Keratinocyte (primary cell): ENCODE measurements at regions not wholly inside any gene's neighbourhood (a gene's known extent, or its start where the extent isn't known, plus 50 kb on each side); places are given as distances from the start of the nearest gene placed in this dataset.

ENCODE experiments used
- DNase-seq: peaks from one replicate; pipeline ENCODE4 v3.0.0-alpha.2; 2011; ENCODE audit warnings: low read depth, missing footprints, low spot score
- FAIRE-seq: peaks from 2 replicates; lab custom pipeline; 2011; peaks lifted over from hg19 to GRCh38; lab: Jason Lieb, UNC
- H2AFZ ChIP-seq: 2 replicates; pipeline ENCODE4 v1.6.0; 2012; ENCODE audit warnings: low read length, control low read depth, inconsistent platforms; ENCODE audit not compliant: control insufficient read depth
- H3K27ac ChIP-seq: 2 replicates; pipeline ENCODE4 v1.5.1; 2011; ENCODE audit warnings: low read length; ENCODE audit not compliant: control insufficient read depth, insufficient read depth
- H3K27me3 ChIP-seq: 3 replicates; pipeline ENCODE4 v1.6.0; 2011; ENCODE audit warnings: low read length; ENCODE audit not compliant: control insufficient read depth, insufficient read depth; ENCODE audit errors: extremely low read depth
- H3K36me3 ChIP-seq, 2 experiments: 2 replicates in 1 of 2; 3 replicates in 1 of 2; pipeline ENCODE4 v1.5.1; 2011; ENCODE audit warnings: low read length in 2 of 2, mild to moderate bottlenecking in 1 of 2; ENCODE audit not compliant: control insufficient read depth in 2 of 2, insufficient read depth in 2 of 2; ENCODE audit errors: extremely low read depth in 1 of 2
- H3K4me1 ChIP-seq: 3 replicates; pipeline ENCODE4 v1.5.1; 2011; ENCODE audit warnings: low read length; ENCODE audit not compliant: control insufficient read depth, insufficient read depth; ENCODE audit errors: extremely low read depth
- H3K4me2 ChIP-seq: 3 replicates; pipeline ENCODE4 v1.6.0; 2011; ENCODE audit warnings: low read depth, low read length; ENCODE audit not compliant: control insufficient read depth, insufficient read depth; ENCODE audit errors: extremely low read depth
- H3K4me3 ChIP-seq, 3 experiments: fragments of 200-600 bp in 1 of 3; sonication (generic) in 1 of 3; 2 replicates in 2 of 3; 3 replicates in 1 of 3; pipeline ENCODE4 v1.5.1; 2011 to 2016; ENCODE audit warnings: low read length in 3 of 3, mild to moderate bottlenecking in 3 of 3, control low read depth in 2 of 3, inconsistent platforms in 1 of 3, low read depth in 1 of 3, mixed read lengths in 1 of 3, mixed run types in 1 of 3, moderate library complexity in 1 of 3; ENCODE audit not compliant: control insufficient read depth in 2 of 3, insufficient read depth in 2 of 3; ENCODE audit errors: extremely low read depth in 1 of 3
- H3K79me2 ChIP-seq: 2 replicates; pipeline ENCODE4 v1.6.0; 2012; ENCODE audit warnings: low read length; ENCODE audit not compliant: control insufficient read depth, insufficient read depth
- H3K9ac ChIP-seq: 3 replicates; pipeline ENCODE4 v1.6.0; 2011; ENCODE audit warnings: low read length; ENCODE audit not compliant: control insufficient read depth, insufficient read depth; ENCODE audit errors: extremely low read depth
- H3K9me1 ChIP-seq: 3 replicates; pipeline ENCODE4 v1.6.0; 2011; ENCODE audit warnings: low read length; ENCODE audit not compliant: control insufficient read depth, insufficient read depth; ENCODE audit errors: extremely low read depth
- H3K9me3 ChIP-seq: 2 replicates; pipeline ENCODE4 v1.5.1; 2012; ENCODE audit warnings: low read depth, low read length; ENCODE audit not compliant: control insufficient read depth
- H4K20me1 ChIP-seq: 3 replicates; pipeline ENCODE4 v1.6.0; 2011; ENCODE audit warnings: low read length; ENCODE audit not compliant: control insufficient read depth, insufficient read depth; ENCODE audit errors: extremely low read depth
- EZH2 ChIP-seq: IDR thresholded peaks from one replicate; pipeline ENCODE4 v1.6.1; 2012; ENCODE audit warnings: inconsistent platforms, mild to moderate bottlenecking, low read length, moderate library complexity
- dilution Hi-C: fragments of 300-500 bp; cut with MboI; formaldehyde crosslinking; loops from one replicate; pipeline ENCODE4 v1.7.0; 2020; ENCODE audit warnings: low sequenced_read_pairs; ENCODE audit not compliant: extremely low pct_ligation_motif_present
- TF ChIP-seq, protein P1 (sequence below), 3 experiments: IDR thresholded peaks in 1 of 3; conservative IDR thresholded peaks in 1 of 3; optimal IDR thresholded peaks in 1 of 3; 2 replicates in 2 of 3; 3 replicates in 1 of 3; pipeline versions ENCODE3 to v1.5.1; 2011; ENCODE audit warnings: low read length in 3 of 3, mild to moderate bottlenecking in 3 of 3, moderate library complexity in 2 of 3, control low read depth in 1 of 3, inconsistent platforms in 1 of 3; ENCODE audit not compliant: insufficient read depth in 2 of 3; ENCODE audit errors: extremely low read depth in 1 of 3

DNA sequence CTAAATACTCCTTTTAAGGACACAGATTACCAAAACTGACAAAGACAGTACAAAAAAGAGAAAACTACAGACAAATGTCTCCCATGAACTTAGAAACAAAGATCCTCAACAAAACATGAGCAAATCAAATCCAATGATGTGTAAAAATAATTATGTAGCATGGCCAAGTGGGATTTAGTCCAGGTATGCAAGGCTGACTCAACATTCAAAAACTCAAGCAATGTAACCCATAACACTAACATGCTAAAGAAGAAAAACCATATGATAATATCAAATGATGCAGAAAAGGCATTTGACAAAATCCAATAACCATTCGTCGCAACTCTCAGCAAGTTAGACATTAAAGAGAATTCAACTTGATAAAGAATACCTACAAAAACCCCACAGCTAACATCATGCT is 239.0 kb upstream of the KLHL29 start:
- no peak for TF ChIP-seq EZH2
- TF ChIP-seq, protein P1, sequence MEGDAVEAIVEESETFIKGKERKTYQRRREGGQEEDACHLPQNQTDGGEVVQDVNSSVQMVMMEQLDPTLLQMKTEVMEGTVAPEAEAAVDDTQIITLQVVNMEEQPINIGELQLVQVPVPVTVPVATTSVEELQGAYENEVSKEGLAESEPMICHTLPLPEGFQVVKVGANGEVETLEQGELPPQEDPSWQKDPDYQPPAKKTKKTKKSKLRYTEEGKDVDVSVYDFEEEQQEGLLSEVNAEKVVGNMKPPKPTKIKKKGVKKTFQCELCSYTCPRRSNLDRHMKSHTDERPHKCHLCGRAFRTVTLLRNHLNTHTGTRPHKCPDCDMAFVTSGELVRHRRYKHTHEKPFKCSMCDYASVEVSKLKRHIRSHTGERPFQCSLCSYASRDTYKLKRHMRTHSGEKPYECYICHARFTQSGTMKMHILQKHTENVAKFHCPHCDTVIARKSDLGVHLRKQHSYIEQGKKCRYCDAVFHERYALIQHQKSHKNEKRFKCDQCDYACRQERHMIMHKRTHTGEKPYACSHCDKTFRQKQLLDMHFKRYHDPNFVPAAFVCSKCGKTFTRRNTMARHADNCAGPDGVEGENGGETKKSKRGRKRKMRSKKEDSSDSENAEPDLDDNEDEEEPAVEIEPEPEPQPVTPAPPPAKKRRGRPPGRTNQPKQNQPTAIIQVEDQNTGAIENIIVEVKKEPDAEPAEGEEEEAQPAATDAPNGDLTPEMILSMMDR (optimal IDR thresholded peaks at IDR 0.05 in 1 of 3, IDR thresholded peaks at IDR 0.05 in 1 of 3, conservative IDR thresholded peaks at IDR 0.05 in 1 of 3; ENCODE audit: extremely low read depth in 1 of 3, insufficient read depth in 2 of 3, low read length in 3 of 3) = no peak
- DNase-seq = no peak
- Histone ChIP-seq H2AFZ (no peak overlapping the region), H3K27me3 (no peaks in the 10 kb centered on the region), H3K9me3 (no peaks in the 10 kb centered on the region), H3K36me3 (no peaks in the 10 kb centered on the region), H3K9ac (no peak overlapping the region), H3K4me2 (no peak overlapping the region), H3K4me1 (no peaks in the 10 kb centered on the region), H3K9me1 (no peaks in the 10 kb centered on the region), H3K79me2 (no peaks in the 10 kb centered on the region), H4K20me1 (no peaks in the 10 kb centered on the region), H3K27ac (no peak overlapping the region), H3K4me3 (no peak overlapping the region)
- dilution Hi-C loops = no loop called here
- no peak for FAIRE-seq

DNA sequence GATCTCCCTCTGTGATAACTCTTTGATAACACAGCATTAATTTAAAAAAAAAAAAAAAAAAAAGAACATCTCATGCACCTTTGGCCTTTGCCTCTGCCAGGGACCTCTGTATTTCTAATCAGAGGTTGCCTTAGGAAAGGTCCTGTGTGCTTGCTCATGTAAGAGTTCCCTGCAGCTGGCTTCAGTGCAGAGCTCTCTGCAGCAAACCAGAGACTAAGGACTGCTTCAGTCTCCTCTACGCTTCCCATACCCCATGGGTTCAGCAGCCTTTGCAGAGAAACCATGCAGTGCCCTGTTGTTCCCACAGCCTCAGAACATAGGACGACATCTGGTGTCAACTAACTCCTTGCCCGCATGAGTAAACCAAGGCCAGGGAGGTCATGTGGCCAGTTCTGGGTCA is 236.6 kb upstream of the KLHL29 start:
- no peak overlapping the region for H3K4me3 ChIP-seq
- no peak overlapping the region for H2AFZ ChIP-seq
- TF ChIP-seq, protein P1 (optimal IDR thresholded peaks at IDR 0.05 in 1 of 3, IDR thresholded peaks at IDR 0.05 in 1 of 3, conservative IDR thresholded peaks at IDR 0.05 in 1 of 3; ENCODE audit: extremely low read depth in 1 of 3, insufficient read depth in 2 of 3, low read length in 3 of 3) = no peak
- TF ChIP-seq EZH2 = no peak
- no peaks in the 10 kb centered on the region for H3K9me3 ChIP-seq
- no peak overlapping the region for H3K9ac ChIP-seq
- H4K20me1 ChIP-seq = no peaks in the 10 kb centered on the region
- no peak overlapping the region for H3K27ac ChIP-seq
- dilution Hi-C loops = no loop called here
- FAIRE-seq = no peak
- H3K27me3 ChIP-seq = no peaks in the 10 kb centered on the region
- no peak overlapping the region for H3K4me2 ChIP-seq
- no peaks in the 10 kb centered on the region for H3K9me1 ChIP-seq
- H3K36me3 ChIP-seq = no peaks in the 10 kb centered on the region
- no peaks in the 10 kb centered on the region for H3K79me2 ChIP-seq
- no peak for DNase-seq
- no peaks in the 10 kb centered on the region for H3K4me1 ChIP-seq
